GM20000 (cell line): ENCODE measurements at regions not wholly inside any gene's neighbourhood (a gene's known extent, or its start where the extent isn't known, plus 50 kb on each side); places are given as distances from the start of the nearest gene placed in this dataset.
"Not testable (repeated sequence)": the region's sequence is repeated elsewhere in the genome, so short reads cannot be mapped to it uniquely, and the experiment has no call there.

Source experiments
- DNase-seq: peaks from one replicate; pipeline ENCODE4 v3.0.0; 2012; ENCODE audit warnings: low spot score
- CTCF ChIP-seq: IDR thresholded peaks from 2 replicates; pipeline ENCODE4 v1.5.1; 2012; ENCODE audit warnings: mild to moderate bottlenecking, control low read depth; ENCODE audit errors: extremely low read depth, missing control alignments

- no peak for DNase-seq
These were observed 310.2 kb downstream of the PTPRC start for GRCh38 chr1:198948895-198949659.

GRCh38 chr1:198950036-198950435 lies 311.2 kb downstream of the PTPRC start:
- no peak for DNase-seq
- TF ChIP-seq CTCF: no peak

More at GRCh38 chr1:198948895-198949659, 310.2 kb downstream of the PTPRC start:
- no peak for TF ChIP-seq CTCF

DNA sequence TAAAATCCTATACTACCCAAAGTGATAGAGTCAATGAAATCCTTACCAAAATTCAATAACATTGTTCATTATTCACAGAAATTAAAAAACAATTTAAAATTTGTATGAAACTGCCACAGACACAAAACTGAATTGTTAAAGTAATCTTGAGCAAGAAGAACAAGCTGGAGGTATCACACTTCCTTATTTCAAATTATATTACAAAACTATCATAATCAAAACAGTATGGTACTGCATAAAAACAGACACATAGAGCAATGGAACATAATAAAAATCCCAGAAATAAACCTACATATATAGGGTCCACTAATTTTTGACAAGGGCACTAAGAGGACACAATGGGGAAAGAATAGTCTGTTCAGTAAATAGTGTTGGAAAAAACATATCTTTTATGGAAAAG lies 316.2 kb downstream of the PTPRC start:
- TF ChIP-seq CTCF: no peak
- DNase-seq: no peak

- no peak for DNase-seq
- no peak for TF ChIP-seq CTCF
These were observed 318.2 kb downstream of the PTPRC start for GRCh38 chr1:198957044-198957443.

- no peak for TF ChIP-seq CTCF
These were observed 320.2 kb downstream of the PTPRC start for GRCh38 chr1:198959032-198959431.

DNA sequence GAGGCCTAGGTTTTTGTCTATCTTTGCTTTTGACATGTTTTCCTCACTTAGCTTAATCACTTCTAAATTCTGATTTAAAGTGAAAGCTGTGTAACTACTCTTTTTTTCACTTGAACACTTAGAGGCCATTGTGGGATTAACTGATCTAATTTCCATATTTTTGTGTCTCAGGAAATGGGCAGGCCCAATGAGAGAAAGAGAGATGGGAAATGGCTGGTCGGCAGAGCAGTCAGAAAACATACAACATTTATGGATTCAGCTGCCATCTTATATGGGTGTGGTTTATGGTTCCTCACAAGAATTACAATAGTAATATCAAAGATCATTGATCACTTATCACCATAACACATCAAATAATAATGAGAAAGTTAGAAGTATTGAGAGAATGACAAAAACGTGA lies 320.8 kb downstream of the PTPRC start:
- no peak for DNase-seq
- no peak for TF ChIP-seq CTCF

More at GRCh38 chr1:198959032-198959431, 320.2 kb downstream of the PTPRC start:
- DNase-seq: no peak

GRCh38 chr1:198963796-198964195 lies 325.0 kb downstream of the PTPRC start:
- DNase-seq: not testable (repeated sequence)

- no peak for DNase-seq
- no peak for TF ChIP-seq CTCF
These were observed 327.7 kb downstream of the PTPRC start for GRCh38 chr1:198966519-198966918.
